HG03442 (cell line): ENCODE measurements at regions not wholly inside any gene's neighbourhood (a gene's known extent, or its start where the extent isn't known, plus 50 kb on each side); places are given as distances from the start of the nearest gene placed in this dataset.
"Not testable (repeated sequence)": the region's sequence is repeated elsewhere in the genome, so short reads cannot be mapped to it uniquely, and the experiment has no call there.

Experiments used
- ATAC-seq: cut with Tn5 transposase; IDR thresholded peaks from one replicate; pipeline ENCODE4 v1.9.1; 2021; ENCODE audit warnings: mild to moderate bottlenecking, moderate library complexity; ENCODE audit not compliant: unreplicated experiment

GRCh38 chr15:45804028-45804427 is 169.2 kb downstream of the SQOR start:
- no peak for ATAC-seq

GRCh38 chr15:45810201-45810600 is 175.4 kb downstream of the SQOR start:
- ATAC-seq = no peak

GRCh38 chr15:45812200-45812599 is 177.4 kb downstream of the SQOR start:
- ATAC-seq = no peak

- ATAC-seq = not testable (repeated sequence)
Measured at GRCh38 chr15:45817578-45817977, 182.7 kb downstream of the SQOR start.

GRCh38 chr15:45821390-45821789 is 186.6 kb downstream of the SQOR start:
- ATAC-seq = no peak

- ATAC-seq = not testable (repeated sequence)
Measured at GRCh38 chr15:45822968-45823367, 188.1 kb downstream of the SQOR start.

- ATAC-seq = no peak
Measured at GRCh38 chr15:45827275-45827674, 192.4 kb downstream of the SQOR start.

GRCh38 chr15:45827766-45828165 is 192.9 kb downstream of the SQOR start:
- no peak for ATAC-seq

GRCh38 chr15:45829336-45830153 is 194.7 kb downstream of the SQOR start:
- ATAC-seq = no peak

- ATAC-seq = no peak
Measured at GRCh38 chr15:45831787-45832186, 197.0 kb downstream of the SQOR start.

GRCh38 chr15:45834622-45835021 is 199.8 kb downstream of the SQOR start:
- no peak for ATAC-seq

GRCh38 chr15:45842151-45842550 is 207.3 kb downstream of the SQOR start:
- no peak for ATAC-seq

- ATAC-seq = no peak
Measured at GRCh38 chr15:45847645-45848044, 212.8 kb downstream of the SQOR start.

GRCh38 chr15:45849136-45849535 is 214.3 kb downstream of the SQOR start:
- no peak for ATAC-seq

- ATAC-seq = no peak
Measured at GRCh38 chr15:45854455-45855202, 219.8 kb downstream of the SQOR start.

GRCh38 chr15:45855210-45855906 is 220.5 kb downstream of the SQOR start:
- ATAC-seq = no peak

- no peak for ATAC-seq
Measured at GRCh38 chr15:45855907-45856579, 221.2 kb downstream of the SQOR start.

GRCh38 chr15:45857291-45857690 is 222.5 kb downstream of the SQOR start:
- ATAC-seq = no peak

- no peak for ATAC-seq
Measured at GRCh38 chr15:45858491-45858890, 223.7 kb downstream of the SQOR start.

- no peak for ATAC-seq
Measured at GRCh38 chr15:45862034-45862433, 227.2 kb downstream of the SQOR start.
